GM13977 (cell line): ENCODE measurements at regions not wholly inside any gene's neighbourhood (a gene's known extent, or its start where the extent isn't known, plus 50 kb on each side); places are given as distances from the start of the nearest gene placed in this dataset.
A peak's percentile ranks its signal among the peaks of the same experiment; 100 is the strongest.

Experiments
- DNase-seq: peaks from one replicate; pipeline ENCODE4 v3.0.0; 2012; ENCODE audit warnings: low spot score
- CTCF ChIP-seq: IDR thresholded peaks from 2 replicates; pipeline ENCODE4 v1.5.1; 2012; ENCODE audit warnings: mild to moderate bottlenecking, control low read depth; ENCODE audit not compliant: insufficient read depth; ENCODE audit errors: extremely low read depth, missing control alignments
- in situ Hi-C: fragments of 300-500 bp; cut with MboI; formaldehyde crosslinking; loops from one replicate; pipeline ENCODE4 v1.12.0; 2022; ENCODE audit warnings: low sequenced_read_pairs, low pct_unique_long_range_greater_than_20kb, mixed read lengths, inconsistent platforms; ENCODE audit not compliant: unreplicated experiment

DNA sequence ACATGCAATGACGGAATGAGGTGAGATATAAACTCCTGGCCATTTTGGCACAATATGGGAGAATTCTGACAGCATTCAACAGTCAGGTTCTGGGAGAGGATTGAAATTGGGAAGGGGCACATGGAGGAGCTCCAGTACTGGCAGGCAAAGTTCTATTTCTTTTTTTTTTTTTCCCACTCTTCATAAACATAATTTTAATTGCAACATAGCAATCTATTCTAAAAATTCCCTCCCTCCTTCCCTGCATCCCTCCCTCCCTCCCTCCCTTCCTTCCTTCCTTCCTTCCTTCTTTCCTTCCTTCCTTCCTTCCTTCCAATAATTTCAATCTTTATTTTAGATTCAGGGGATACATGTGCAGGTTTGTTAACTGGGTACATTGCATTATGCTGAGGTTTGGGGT lies 93.2 kb downstream of the PTCSC3 start:
- DNase-seq: no peak
- no peak for TF ChIP-seq CTCF
- in situ Hi-C loops: no loop called here

DNA sequence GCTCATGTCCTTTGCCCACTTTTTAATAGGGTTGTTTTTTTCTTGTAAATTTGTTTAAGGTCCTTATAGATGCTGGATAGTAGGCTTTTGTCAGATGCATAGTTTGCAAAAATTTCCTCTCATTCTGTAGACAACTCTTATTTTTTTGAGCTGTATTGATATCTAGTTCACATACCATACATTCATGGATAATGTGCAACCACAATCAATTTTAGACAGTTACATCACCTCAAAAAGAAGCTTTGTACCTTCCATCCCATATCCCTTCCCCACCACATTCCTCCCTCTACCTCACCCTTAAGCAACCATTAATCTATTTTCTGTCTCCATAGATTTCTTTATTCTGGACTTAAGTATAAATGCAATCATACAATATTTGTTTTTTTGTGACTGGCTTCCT lies 98.4 kb downstream of the PTCSC3 start:
- no peak for DNase-seq
- no peak for TF ChIP-seq CTCF
- in situ Hi-C loops: no loop called here

- DNase-seq: no peak
- in situ Hi-C loops: no loop called here
- TF ChIP-seq CTCF: no peak
These were observed 100.3 kb downstream of the PTCSC3 start for GRCh38 chr14:36076197-36076596.

DNA sequence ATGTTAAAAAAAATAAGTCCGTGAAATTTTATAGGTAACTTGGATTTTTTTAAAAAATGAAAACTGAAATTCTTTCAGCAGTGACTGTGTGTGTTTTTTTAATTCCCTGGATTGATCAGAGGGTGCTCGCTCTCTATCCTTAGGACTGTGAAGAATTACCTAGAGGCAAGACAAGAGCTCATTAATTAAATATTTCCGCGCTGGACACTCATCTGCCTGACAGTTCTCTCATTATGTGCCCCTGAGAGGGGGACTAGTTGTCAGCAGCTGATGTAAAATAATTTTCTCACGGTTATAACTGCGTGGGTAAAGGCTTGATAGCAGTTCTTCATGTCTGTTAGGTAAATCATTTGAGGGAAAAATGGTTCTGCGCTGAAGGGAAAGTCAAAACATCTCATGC lies 101.3 kb downstream of the PTCSC3 start:
- DNase-seq: no peak
- in situ Hi-C loops: no loop called here
- TF ChIP-seq CTCF: no peak

DNA sequence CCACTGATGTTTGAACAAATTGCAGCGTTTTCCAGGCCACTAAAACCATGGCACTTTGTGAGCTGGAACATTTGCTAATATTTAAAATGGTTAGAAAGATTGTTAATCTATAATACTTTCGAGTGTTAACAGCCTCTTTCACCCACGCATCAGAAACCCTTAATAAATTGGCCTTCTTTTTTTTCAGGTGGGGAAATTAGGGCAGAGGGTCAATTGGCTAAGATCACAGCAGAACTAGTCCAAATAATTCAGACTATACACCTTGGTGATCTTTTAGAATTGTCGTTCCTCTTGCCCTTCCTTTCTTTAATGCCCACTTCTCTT lies 105.8 kb downstream of the PTCSC3 start:
- in situ Hi-C loops: loop anchor here (25.0 kb wide), 1 partner anchor 292 kb away; no protein-coding TSS in a partner anchor
- no peak for TF ChIP-seq CTCF
- DNase-seq: no peak

- DNase-seq: peak; percentile 44
These were observed 106.3 kb downstream of the PTCSC3 start for GRCh38 chr14:36070031-36070719.

More at GRCh38 chr14:36070031-36070719, 106.3 kb downstream of the PTCSC3 start:
- TF ChIP-seq CTCF: peak; percentile 90
- in situ Hi-C loops: loop anchor here (25.0 kb wide), 1 partner anchor 292 kb away; no protein-coding TSS in a partner anchor
